Loucy (cell line): ENCODE measurements at regions not wholly inside any gene's neighbourhood (a gene's known extent, or its start where the extent isn't known, plus 50 kb on each side); places are given as distances from the start of the nearest gene placed in this dataset.

Experiments
- H2AFZ ChIP-seq: fragments of 200-600 bp; sonication (generic); 2 replicates; pipeline ENCODE4 v1.6.0; 2016; ENCODE audit warnings: antibody characterized with exemption, mild to moderate bottlenecking, low read length, moderate library complexity
- H3F3A ChIP-seq: fragments of 200-600 bp; 2 replicates; pipeline ENCODE4 v1.6.0; 2016; ENCODE audit warnings: antibody characterized with exemption, low read depth, mild to moderate bottlenecking
- H3K27me3 ChIP-seq: fragments of 200-600 bp; sonication (generic); 2 replicates; pipeline ENCODE4 v1.6.1; 2014; ENCODE audit warnings: low read length, mild to moderate bottlenecking; ENCODE audit not compliant: insufficient read depth, poor library complexity, severe bottlenecking
- H3K36me3 ChIP-seq: fragments of 200-600 bp; sonication (generic); 2 replicates; pipeline ENCODE4 v1.6.1; 2016; ENCODE audit warnings: low read length; ENCODE audit not compliant: insufficient read depth
- H3K4me1 ChIP-seq: fragments of 200-600 bp; sonication (generic); 2 replicates; pipeline ENCODE4 v1.5.1; 2014; ENCODE audit warnings: low read length, mild to moderate bottlenecking; ENCODE audit not compliant: insufficient read depth, poor library complexity, severe bottlenecking
- H3K4me2 ChIP-seq: fragments of 200-600 bp; sonication (generic); 2 replicates; pipeline ENCODE4 v1.6.0; 2014; ENCODE audit warnings: antibody characterized with exemption, low read length, low read depth, mild to moderate bottlenecking; ENCODE audit not compliant: poor library complexity, severe bottlenecking
- H3K4me3 ChIP-seq: fragments of 200-600 bp; sonication (generic); 2 replicates; pipeline ENCODE4 v1.5.1; 2014; ENCODE audit warnings: low read length, mild to moderate bottlenecking, mixed read lengths; ENCODE audit not compliant: poor library complexity, severe bottlenecking
- H3K79me2 ChIP-seq: fragments of 200-600 bp; sonication (generic); 2 replicates; pipeline ENCODE4 v1.6.1; 2014; ENCODE audit warnings: low read length; ENCODE audit not compliant: insufficient read depth
- H3K9ac ChIP-seq: fragments of 200-600 bp; sonication (generic); 2 replicates; pipeline ENCODE4 v1.6.0; 2014; ENCODE audit warnings: mild to moderate bottlenecking, low read depth, low read length, moderate library complexity; ENCODE audit not compliant: poor library complexity, severe bottlenecking
- H3K9me2 ChIP-seq: fragments of 200-600 bp; sonication (generic); replicated peaks from 2 replicates; pipeline ENCODE4 v1.6.1; 2016; ENCODE audit warnings: low read depth, low read length, mixed read lengths
- H3K9me3 ChIP-seq: fragments of 200-600 bp; sonication (generic); 2 replicates; pipeline ENCODE4 v1.6.1; 2014; ENCODE audit warnings: mild to moderate bottlenecking, antibody characterized with exemption, low read length, low read depth; ENCODE audit not compliant: insufficient read depth
- H4K20me1 ChIP-seq: fragments of 200-600 bp; sonication (generic); 2 replicates; pipeline ENCODE4 v1.6.0; 2014; ENCODE audit warnings: antibody characterized with exemption, low read length, mild to moderate bottlenecking; ENCODE audit not compliant: insufficient read depth, poor library complexity, severe bottlenecking
- EZH2phosphoT487 ChIP-seq: fragments of 200-600 bp; IDR thresholded peaks from 2 replicates; pipeline ENCODE4 v1.6.1; 2018; ENCODE audit warnings: antibody characterized with exemption, mild to moderate bottlenecking, moderate library complexity, borderline replicate concordance
- TF ChIP-seq, protein P1 (sequence below): fragments of 200-600 bp; sonication (generic); conservative IDR thresholded peaks from 2 replicates; pipeline ENCODE4 v1.5.1; 2014; ENCODE audit warnings: mild to moderate bottlenecking, antibody characterized with exemption, low read length

DNA sequence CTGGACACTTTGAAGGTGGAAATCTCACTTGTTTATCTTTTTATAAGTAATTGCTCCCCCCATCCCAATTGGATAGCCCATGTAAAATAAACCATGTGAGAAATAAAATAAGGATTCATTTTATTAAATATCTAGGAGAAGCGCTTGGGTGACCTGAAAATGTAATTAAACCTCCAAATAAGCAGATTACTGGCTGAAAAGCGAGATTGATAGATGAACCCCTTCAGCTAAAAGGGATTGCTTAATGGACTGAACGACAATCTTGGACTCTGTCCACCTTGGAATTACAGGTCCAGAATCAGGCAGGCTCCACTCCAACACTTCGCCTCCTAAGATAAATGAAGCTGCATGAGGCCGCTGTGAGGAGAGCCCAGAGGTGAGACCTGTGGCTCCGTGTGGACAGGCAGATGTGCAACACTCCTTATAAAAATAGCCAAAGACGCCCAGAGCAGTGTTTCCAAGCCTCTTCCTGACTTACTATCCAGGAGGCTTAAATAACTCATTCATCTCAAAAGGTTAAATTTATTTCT is 441.5 kb downstream of the MTX2 start:
- H3K27me3 ChIP-seq = no peaks in the 10 kb centered on the region
- TF ChIP-seq, protein P1, sequence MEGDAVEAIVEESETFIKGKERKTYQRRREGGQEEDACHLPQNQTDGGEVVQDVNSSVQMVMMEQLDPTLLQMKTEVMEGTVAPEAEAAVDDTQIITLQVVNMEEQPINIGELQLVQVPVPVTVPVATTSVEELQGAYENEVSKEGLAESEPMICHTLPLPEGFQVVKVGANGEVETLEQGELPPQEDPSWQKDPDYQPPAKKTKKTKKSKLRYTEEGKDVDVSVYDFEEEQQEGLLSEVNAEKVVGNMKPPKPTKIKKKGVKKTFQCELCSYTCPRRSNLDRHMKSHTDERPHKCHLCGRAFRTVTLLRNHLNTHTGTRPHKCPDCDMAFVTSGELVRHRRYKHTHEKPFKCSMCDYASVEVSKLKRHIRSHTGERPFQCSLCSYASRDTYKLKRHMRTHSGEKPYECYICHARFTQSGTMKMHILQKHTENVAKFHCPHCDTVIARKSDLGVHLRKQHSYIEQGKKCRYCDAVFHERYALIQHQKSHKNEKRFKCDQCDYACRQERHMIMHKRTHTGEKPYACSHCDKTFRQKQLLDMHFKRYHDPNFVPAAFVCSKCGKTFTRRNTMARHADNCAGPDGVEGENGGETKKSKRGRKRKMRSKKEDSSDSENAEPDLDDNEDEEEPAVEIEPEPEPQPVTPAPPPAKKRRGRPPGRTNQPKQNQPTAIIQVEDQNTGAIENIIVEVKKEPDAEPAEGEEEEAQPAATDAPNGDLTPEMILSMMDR = no peak
- no peak for TF ChIP-seq EZH2phosphoT487
- no peaks in the 10 kb centered on the region for H3K79me2 ChIP-seq
- H3K4me3 ChIP-seq = no peak overlapping the region
- H3K4me2 ChIP-seq = no peak overlapping the region
- H3K4me1 ChIP-seq = no peaks in the 10 kb centered on the region
- no peaks in the 10 kb centered on the region for H3K36me3 ChIP-seq
- no peaks in the 10 kb centered on the region for H3K9me2 ChIP-seq
- no peak overlapping the region for H2AFZ ChIP-seq
- no peak overlapping the region for H3K9ac ChIP-seq
- H4K20me1 ChIP-seq = no peaks in the 10 kb centered on the region
- no peaks in the 10 kb centered on the region for H3K9me3 ChIP-seq
- no peaks in the 10 kb centered on the region for H3F3A ChIP-seq

DNA sequence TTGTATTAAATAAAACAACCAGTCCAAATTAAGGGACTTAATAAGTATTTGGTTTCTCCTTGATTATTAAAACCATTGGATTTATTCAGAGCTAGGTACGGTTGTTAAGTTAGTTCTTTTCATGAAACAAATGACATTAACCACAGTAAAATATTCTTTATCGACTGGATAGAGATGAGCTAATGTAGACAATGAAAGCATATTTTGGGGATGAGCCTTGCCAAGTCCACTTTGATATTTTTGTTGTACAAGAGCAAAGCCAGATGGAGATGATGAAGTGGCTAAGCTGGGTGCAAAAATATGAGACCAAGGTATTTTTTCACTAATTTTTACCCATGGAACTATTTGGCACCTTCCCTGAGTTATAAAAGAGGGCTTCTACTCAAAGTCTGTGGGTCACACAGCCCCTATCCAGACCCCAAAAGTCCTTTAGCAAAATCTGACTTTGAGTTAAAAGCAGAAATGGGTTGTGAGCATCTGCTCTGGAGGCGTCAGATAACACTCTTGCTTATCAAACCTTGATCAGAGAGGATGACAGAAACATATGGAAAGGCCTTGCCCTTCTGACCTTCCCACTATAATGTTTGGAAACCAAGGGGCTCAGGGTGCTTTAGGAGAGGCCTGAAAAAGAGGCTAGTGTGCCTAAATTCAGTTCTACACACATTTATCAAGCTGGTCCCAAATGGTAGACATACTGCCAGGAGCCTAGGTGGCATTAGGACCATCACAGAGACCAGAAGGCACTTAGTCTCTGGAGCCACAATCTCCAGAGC is 456.8 kb downstream of the MTX2 start:
- H3K9me3 ChIP-seq = no peaks in the 10 kb centered on the region
- no peaks in the 10 kb centered on the region for H3K9me2 ChIP-seq
- H3K4me3 ChIP-seq = no peak overlapping the region
- no peaks in the 10 kb centered on the region for H3K4me1 ChIP-seq
- TF ChIP-seq, protein P1 = no peak
- TF ChIP-seq EZH2phosphoT487 = no peak
- no peaks in the 10 kb centered on the region for H3K27me3 ChIP-seq
- H3K36me3 ChIP-seq = no peaks in the 10 kb centered on the region
- H3F3A ChIP-seq = no peaks in the 10 kb centered on the region
- H4K20me1 ChIP-seq = no peaks in the 10 kb centered on the region
- H3K4me2 ChIP-seq = no peak overlapping the region
- H2AFZ ChIP-seq = no peak overlapping the region
- no peaks in the 10 kb centered on the region for H3K79me2 ChIP-seq
- H3K9ac ChIP-seq = no peak overlapping the region

DNA sequence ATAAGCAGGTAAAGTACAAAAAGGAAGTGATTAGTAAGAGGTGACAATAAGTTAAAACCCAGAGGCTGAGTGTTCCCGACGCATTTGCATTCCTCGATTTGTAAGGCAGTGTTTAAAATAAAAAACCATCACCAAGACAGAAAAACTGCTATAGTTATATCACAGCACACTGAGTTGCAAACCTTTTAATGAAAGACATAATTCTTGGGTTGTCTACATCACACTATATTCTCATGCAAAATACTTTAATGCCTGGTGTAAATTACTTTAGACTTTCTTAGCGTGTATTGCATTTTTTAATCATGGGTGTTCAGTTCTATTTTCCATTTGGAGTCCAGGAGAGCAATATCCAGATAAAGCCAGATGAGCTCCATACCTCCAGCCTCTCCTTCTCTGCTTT is 458.5 kb downstream of the MTX2 start:
- H3K4me1 ChIP-seq = no peaks in the 10 kb centered on the region
- H3K79me2 ChIP-seq = no peaks in the 10 kb centered on the region
- H4K20me1 ChIP-seq = no peaks in the 10 kb centered on the region
- H3K27me3 ChIP-seq = no peaks in the 10 kb centered on the region
- H3K9me3 ChIP-seq = no peaks in the 10 kb centered on the region
- no peaks in the 10 kb centered on the region for H3K9me2 ChIP-seq
- no peak for TF ChIP-seq EZH2phosphoT487
- TF ChIP-seq, protein P1 = no peak
- no peaks in the 10 kb centered on the region for H3F3A ChIP-seq
- H3K4me3 ChIP-seq = no peak overlapping the region
- no peak overlapping the region for H3K4me2 ChIP-seq
- H2AFZ ChIP-seq = no peak overlapping the region
- H3K36me3 ChIP-seq = no peaks in the 10 kb centered on the region
- H3K9ac ChIP-seq = no peak overlapping the region
